GM19467 (cell line): ENCODE measurements at regions not wholly inside any gene's neighbourhood (a gene's known extent, or its start where the extent isn't known, plus 50 kb on each side); places are given as distances from the start of the nearest gene placed in this dataset.
"Not testable (repeated sequence)": the region's sequence is repeated elsewhere in the genome, so short reads cannot be mapped to it uniquely, and the experiment has no call there.

Experiments
- ATAC-seq: cut with Tn5 transposase; IDR thresholded peaks from one replicate; pipeline ENCODE4 v1.9.1; 2021; ENCODE audit warnings: mild to moderate bottlenecking, moderate library complexity; ENCODE audit not compliant: unreplicated experiment

GRCh38 chr21:6553505-6554376, 3967.6 kb upstream of the TPTE start:
- not testable (repeated sequence) for ATAC-seq

DNA sequence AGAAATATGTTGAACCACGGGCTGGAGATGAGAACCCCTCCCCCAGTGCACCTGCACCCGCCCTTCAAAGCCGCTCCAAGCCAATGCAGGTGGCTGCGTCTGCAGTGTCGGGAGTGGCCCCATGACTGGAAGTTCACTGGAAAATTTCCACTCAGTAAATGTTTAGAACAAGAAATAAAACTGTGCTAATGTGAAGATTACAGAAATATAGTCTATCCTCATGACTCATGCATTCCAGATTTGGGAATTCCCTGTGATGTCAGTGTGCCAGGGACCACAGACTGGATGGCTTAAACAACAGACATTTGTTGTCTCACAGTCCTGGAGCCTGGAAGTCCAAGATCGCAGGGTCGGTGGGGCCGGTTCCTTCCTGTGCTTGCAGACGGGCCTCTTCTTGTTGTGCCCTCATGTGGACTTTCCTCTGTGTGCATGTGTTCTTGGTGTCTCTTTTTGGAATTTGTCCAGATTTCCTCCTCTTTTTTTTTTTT, 3967.0 kb upstream of the TPTE start:
- not testable (repeated sequence) for ATAC-seq

DNA sequence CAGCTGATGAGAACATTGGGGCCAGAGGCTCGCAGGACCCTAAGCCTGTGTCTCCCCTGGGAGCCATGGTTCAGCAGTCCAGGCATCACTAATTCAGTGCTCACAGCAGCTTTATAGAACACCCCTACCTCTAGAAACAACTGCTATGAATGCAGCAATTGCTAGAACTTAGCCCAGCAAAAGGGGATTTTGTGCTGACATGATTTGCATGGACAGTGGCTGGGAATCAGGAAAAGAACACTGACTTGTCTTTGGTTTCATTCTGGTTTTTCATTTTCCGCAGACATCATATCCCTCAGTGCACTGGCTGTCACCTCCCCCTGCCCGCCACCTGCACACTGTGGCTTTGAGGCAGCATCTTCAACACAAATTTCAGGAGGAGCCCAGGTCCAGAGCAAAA, 3964.9 kb upstream of the TPTE start:
- peak; percentile 49 for ATAC-seq

DNA sequence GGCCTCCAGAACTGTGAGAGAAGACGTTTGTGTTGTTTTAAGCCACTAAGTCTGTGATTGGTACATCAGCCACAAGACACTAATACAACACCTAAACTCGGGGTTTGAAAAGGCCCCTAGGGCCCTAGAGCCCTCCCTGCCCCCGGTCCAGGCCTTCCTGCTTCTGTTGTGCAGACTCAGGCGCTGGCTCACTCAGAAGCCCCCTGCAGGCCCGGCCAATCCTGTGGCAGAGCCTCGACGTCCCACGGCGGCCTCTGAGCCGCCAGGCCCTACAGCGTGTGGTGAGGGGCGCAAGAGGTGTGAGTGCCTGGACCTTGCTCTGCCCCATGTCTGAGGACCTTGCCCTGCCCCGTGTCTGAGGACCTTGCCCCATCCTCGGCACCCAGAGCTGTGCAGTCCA, 3964.0 kb upstream of the TPTE start:
- ATAC-seq = not testable (repeated sequence)

GRCh38 chr21:6561168-6561567, 3960.2 kb upstream of the TPTE start:
- ATAC-seq = not testable (repeated sequence)

- not testable (repeated sequence) for ATAC-seq
Observed at GRCh38 chr21:6561578-6561977, 3959.8 kb upstream of the TPTE start.

DNA sequence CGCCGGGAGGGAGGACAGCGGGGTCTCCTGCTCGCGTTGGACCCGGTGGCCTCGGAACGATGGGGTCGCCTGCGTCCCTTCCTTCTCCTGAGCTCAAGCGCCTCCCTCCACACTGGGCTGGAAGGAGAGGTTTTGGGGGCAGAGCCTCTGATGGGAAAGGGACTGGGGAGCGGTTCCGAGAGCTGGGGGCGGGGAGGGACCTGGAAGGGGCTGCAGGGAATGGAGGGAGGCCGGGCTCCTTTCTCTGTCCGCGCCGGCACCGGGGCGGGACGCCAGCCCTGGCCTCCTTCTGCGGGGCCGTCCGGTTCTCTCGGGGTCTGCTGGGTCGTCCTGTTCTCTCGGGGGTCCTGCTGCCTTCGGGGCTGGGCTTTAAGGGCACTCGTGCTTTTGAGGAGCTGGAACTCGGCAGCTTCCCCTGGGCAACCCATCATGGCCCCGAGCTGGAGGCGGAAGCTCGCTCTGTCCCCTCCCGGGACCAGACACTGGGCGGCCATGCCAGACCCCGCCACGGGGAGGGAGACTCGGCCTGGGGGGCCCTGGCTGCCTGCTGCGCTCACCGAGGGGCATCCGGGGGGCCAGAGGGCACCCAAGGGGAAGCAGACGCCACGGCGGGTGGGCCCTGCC, 3956.7 kb upstream of the TPTE start:
- ATAC-seq = not testable (repeated sequence)

- ATAC-seq = not testable (repeated sequence)
Observed at GRCh38 chr21:6565190-6566094, 3955.9 kb upstream of the TPTE start.

DNA sequence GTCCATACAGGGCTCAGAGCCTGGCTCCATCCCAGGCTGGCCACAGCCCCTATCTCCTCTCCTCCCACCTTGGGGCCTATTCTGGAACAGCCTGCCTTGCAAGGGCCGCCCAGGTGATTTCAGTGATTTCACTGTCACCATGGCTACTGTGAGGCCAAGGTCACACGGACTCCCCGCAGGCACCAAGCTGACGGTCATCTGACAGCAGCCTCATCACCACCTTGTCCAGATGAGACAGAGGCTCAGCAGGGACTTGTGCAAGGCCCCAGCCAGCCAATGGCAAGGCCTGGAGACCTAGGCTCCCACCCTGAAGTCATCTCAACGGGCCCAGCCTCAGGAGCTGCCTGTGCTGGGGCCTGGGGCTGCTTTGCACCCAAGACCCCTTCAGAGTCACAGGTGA, 3953.8 kb upstream of the TPTE start:
- not testable (repeated sequence) for ATAC-seq

GRCh38 chr21:6569152-6569551, 3952.2 kb upstream of the TPTE start:
- ATAC-seq = not testable (repeated sequence)

DNA sequence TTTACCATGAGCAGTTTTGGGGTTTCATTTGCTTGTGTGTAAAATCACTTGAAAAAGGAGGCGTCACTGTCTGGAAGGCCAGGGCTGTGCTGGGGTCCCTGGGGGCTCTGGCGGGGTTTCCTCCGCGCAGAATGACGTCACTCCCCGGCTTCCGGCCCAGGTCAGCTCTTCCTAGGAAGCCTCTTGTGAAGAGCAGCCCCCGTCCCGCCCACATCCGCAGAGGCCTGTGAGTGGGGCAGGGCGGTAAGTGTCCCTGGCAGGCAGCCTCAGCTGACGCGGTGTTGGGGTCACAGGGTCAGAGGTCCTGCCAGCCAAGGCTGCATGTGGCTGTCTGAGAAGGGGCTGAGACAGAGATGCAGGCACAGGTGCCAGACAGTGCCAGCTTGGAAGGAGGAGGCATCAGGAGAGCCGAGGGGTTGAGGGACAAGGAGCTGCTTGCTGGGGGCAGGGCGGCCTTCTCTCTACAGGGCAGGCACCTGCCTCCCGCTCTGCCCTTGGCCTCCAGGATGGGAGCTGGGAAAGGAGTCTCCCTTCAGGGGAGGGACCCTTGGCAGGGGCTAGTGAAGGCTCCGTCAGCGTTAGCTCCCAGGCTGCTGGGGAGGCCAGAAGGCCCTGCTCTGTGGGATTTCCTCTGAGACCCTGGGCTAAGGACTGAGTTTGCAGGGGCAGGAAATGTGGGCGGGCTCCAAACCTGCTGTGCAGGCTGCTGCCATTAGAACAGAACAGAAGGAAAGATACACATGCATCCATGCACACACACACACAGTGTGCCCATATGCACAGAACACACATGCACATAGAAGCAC, 3951.6 kb upstream of the TPTE start:
- peak; percentile 69 for ATAC-seq

GRCh38 chr21:6570700-6571368, 3950.5 kb upstream of the TPTE start:
- not testable (repeated sequence) for ATAC-seq

GRCh38 chr21:6573576-6573975, 3947.8 kb upstream of the TPTE start:
- not testable (repeated sequence) for ATAC-seq

DNA sequence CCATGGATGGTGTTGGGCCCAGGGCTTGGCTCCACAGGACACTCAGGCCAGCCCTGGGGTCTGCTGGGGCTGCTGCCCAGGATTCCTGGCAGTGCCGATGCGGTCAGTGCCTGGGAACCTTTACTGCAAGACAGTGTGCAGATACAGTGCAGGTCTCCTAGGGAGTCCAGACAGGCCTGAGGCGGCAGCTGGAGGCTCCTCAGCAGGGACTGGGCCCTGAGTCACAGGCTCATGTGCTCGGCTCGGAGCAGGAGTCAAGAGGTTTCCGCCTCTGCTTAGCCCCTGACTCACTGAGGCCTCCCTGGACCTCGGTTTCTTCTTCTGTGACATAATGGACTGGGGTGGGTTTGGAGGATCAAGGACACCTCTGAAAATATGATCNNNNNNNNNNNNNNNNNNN, 3941.6 kb upstream of the TPTE start:
- not testable (repeated sequence) for ATAC-seq
